COLO668 (cell line): ENCODE measurements at regions not wholly inside any gene's neighbourhood (a gene's known extent, or its start where the extent isn't known, plus 50 kb on each side); places are given as distances from the start of the nearest gene placed in this dataset.
"Not testable (repeated sequence)": the region's sequence is repeated elsewhere in the genome, so short reads cannot be mapped to it uniquely, and the experiment has no call there.

ENCODE experiments used
- DNase-seq: peaks from one replicate; lab custom pipeline; 2025; ENCODE audit not compliant: unreplicated experiment; lab: John Stamatoyannopoulos, UW

GRCh38 chr10:37576154-37576553, 281.3 kb downstream of the ZNF248 start:
- no peak for DNase-seq

GRCh38 chr10:37572206-37572605, 285.2 kb downstream of the ZNF248 start:
- no peak for DNase-seq

GRCh38 chr10:37566332-37566731, 291.1 kb downstream of the ZNF248 start:
- no peak for DNase-seq

- no peak for DNase-seq
Observed at GRCh38 chr10:37563715-37564108, 293.7 kb downstream of the ZNF248 start.

GRCh38 chr10:37563107-37563714, 294.2 kb downstream of the ZNF248 start:
- no peak for DNase-seq

GRCh38 chr10:37552881-37553280, 304.5 kb downstream of the ZNF248 start:
- no peak for DNase-seq

- no peak for DNase-seq
Observed at GRCh38 chr10:37549054-37549453, 308.4 kb downstream of the ZNF248 start.

- no peak for DNase-seq
Observed at GRCh38 chr10:37535459-37536246, 321.8 kb downstream of the ZNF248 start.

GRCh38 chr10:37534166-37534565, 323.2 kb downstream of the ZNF248 start:
- no peak for DNase-seq

GRCh38 chr10:37525410-37525809, 332.0 kb downstream of the ZNF248 start:
- not testable (repeated sequence) for DNase-seq

- DNase-seq, result no peak
Observed at GRCh38 chr10:37520488-37520887, 336.9 kb downstream of the ZNF248 start.

- DNase-seq, result not testable (repeated sequence)
Observed at GRCh38 chr10:37510520-37510919, 346.9 kb downstream of the ZNF248 start.

- no peak for DNase-seq
Observed at GRCh38 chr10:37496061-37496460, 361.3 kb downstream of the ZNF248 start.

- DNase-seq, result no peak
Observed at GRCh38 chr10:37495415-37495814, 362.0 kb downstream of the ZNF248 start.

- DNase-seq, result not testable (repeated sequence)
Observed at GRCh38 chr10:37493185-37493796, 364.1 kb downstream of the ZNF248 start.

- no peak for DNase-seq
Observed at GRCh38 chr10:37490266-37490665, 364.9 kb downstream of the ANKRD30A start.

GRCh38 chr10:37489658-37490003, 364.2 kb downstream of the ANKRD30A start:
- no peak for DNase-seq

GRCh38 chr10:37488792-37489657, 363.6 kb downstream of the ANKRD30A start:
- DNase-seq, result no peak

- not testable (repeated sequence) for DNase-seq
Observed at GRCh38 chr10:37480596-37480995, 355.2 kb downstream of the ANKRD30A start.

- DNase-seq, result no peak
Observed at GRCh38 chr10:37479469-37479868, 354.1 kb downstream of the ANKRD30A start.

GRCh38 chr10:37478381-37478780, 353.0 kb downstream of the ANKRD30A start:
- DNase-seq, result no peak
